ENCODE measurements at regions not wholly inside any gene's neighbourhood (a gene's known extent, or its start where the extent isn't known, plus 50 kb on each side); places are given as distances from the start of the nearest gene placed in this dataset.

DNA sequence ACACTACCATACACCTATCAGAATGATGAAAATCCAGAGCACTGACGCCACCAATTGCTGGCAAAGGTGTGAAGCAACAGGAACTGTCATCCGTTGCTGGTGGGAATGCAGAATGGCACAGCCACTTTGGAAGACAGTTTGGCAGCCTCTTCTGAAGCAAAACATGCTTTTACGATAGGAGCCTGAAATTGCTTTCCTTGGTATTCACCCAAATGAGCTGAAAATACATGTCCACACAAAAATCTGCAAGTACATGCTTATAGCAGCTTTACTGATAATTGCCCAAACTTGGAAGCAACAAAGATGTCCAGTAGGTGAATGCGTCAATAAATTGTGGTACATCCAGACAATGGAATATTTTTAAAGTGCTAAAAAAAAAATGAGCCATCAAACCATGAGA, 322.8 kb upstream of the FAT1 start:
- Histone ChIP-seq H3K9me3 (ENCODE audit: control insufficient read depth, low read depth, low read length) (no peaks in the 10 kb centered on the region), H2AFZ (ENCODE audit: control insufficient read depth, low read length) (peak overlapping the region; percentile 13), H3K27ac (ENCODE audit: control insufficient read depth, insufficient read depth, low read length) (no peak overlapping the region), H4K20me1 (ENCODE audit: control insufficient read depth, extremely low read depth, insufficient read depth, low read length) (no peaks in the 10 kb centered on the region), H3K27me3 (ENCODE audit: control insufficient read depth, extremely low read depth, insufficient read depth, low read length) (no peaks in the 10 kb centered on the region), H3K4me1 (ENCODE audit: control insufficient read depth, extremely low read depth, insufficient read depth, low read length) (no peaks in the 10 kb centered on the region), H3K4me2 (ENCODE audit: control insufficient read depth, extremely low read depth, insufficient read depth, low read depth, low read length) (no peak overlapping the region), H3K4me3 (ENCODE audit: control insufficient read depth in 2 of 3, extremely low read depth in 1 of 3, insufficient read depth in 2 of 3, low read depth in 1 of 3, low read length in 3 of 3) (no peak overlapping the region), H3K36me3 (ENCODE audit: control insufficient read depth in 2 of 2, extremely low read depth in 1 of 2, insufficient read depth in 2 of 2, low read length in 2 of 2) (no peaks in the 10 kb centered on the region), H3K9ac (ENCODE audit: control insufficient read depth, extremely low read depth, insufficient read depth, low read length) (no peak overlapping the region), H3K9me1 (ENCODE audit: control insufficient read depth, extremely low read depth, insufficient read depth, low read length) (no peaks in the 10 kb centered on the region), H3K79me2 (ENCODE audit: control insufficient read depth, insufficient read depth, low read length) (no peaks in the 10 kb centered on the region)
- dilution Hi-C loops (cut with MboI; ENCODE audit: extremely low pct_ligation_motif_present, low sequenced_read_pairs), result no loop called here
- FAIRE-seq (no peak), DNase-seq (ENCODE audit: low read depth, low spot score) (no peak)
- no peak for TF ChIP-seq EZH2 (IDR thresholded peaks at IDR 0.05; ENCODE audit: low read length)
- TF ChIP-seq, protein P1, sequence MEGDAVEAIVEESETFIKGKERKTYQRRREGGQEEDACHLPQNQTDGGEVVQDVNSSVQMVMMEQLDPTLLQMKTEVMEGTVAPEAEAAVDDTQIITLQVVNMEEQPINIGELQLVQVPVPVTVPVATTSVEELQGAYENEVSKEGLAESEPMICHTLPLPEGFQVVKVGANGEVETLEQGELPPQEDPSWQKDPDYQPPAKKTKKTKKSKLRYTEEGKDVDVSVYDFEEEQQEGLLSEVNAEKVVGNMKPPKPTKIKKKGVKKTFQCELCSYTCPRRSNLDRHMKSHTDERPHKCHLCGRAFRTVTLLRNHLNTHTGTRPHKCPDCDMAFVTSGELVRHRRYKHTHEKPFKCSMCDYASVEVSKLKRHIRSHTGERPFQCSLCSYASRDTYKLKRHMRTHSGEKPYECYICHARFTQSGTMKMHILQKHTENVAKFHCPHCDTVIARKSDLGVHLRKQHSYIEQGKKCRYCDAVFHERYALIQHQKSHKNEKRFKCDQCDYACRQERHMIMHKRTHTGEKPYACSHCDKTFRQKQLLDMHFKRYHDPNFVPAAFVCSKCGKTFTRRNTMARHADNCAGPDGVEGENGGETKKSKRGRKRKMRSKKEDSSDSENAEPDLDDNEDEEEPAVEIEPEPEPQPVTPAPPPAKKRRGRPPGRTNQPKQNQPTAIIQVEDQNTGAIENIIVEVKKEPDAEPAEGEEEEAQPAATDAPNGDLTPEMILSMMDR (optimal IDR thresholded peaks at IDR 0.05 in 1 of 3, IDR thresholded peaks at IDR 0.05 in 1 of 3, conservative IDR thresholded peaks at IDR 0.05 in 1 of 3; ENCODE audit: extremely low read depth in 1 of 3, insufficient read depth in 2 of 3, low read length in 3 of 3), result peak in 1 of 3 experiments; percentile 45

DNA sequence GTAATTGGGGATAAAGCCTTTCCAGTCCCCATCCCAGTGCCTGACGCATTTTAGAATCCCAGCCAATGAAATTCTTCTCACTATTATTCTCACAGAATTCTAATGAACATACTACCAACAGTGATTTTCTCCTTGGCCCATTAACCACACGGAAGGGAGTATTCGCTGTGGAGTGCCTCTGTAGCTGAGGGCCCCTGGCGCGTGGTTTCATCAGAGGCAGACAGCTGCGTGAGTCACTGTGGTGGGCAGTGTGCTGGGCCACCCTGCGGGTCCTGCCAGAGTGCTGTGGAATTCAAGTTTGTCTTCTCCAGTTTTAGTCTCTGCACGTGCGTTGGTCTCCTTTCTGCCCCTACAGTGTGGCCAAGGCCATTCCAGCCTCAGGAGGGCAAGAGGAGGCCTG, 335.4 kb upstream of the FAT1 start:
- TF ChIP-seq, protein P1 (optimal IDR thresholded peaks at IDR 0.05 in 1 of 3, IDR thresholded peaks at IDR 0.05 in 1 of 3, conservative IDR thresholded peaks at IDR 0.05 in 1 of 3; ENCODE audit: extremely low read depth in 1 of 3, insufficient read depth in 2 of 3, low read length in 3 of 3), result no peak
- no peak for TF ChIP-seq EZH2 (IDR thresholded peaks at IDR 0.05; ENCODE audit: low read length)
- dilution Hi-C loops (cut with MboI; ENCODE audit: extremely low pct_ligation_motif_present, low sequenced_read_pairs), result no loop called here
- H3K79me2 ChIP-seq (ENCODE audit: control insufficient read depth, insufficient read depth, low read length), result no peaks in the 10 kb centered on the region
- FAIRE-seq (no peak), DNase-seq (ENCODE audit: low read depth, low spot score) (no peak)
- no peaks in the 10 kb centered on the region for H4K20me1 ChIP-seq (ENCODE audit: control insufficient read depth, extremely low read depth, insufficient read depth, low read length)
- no peak overlapping the region for H3K27ac ChIP-seq (ENCODE audit: control insufficient read depth, insufficient read depth, low read length)
- no peaks in the 10 kb centered on the region for H3K36me3 ChIP-seq (ENCODE audit: control insufficient read depth in 2 of 2, extremely low read depth in 1 of 2, insufficient read depth in 2 of 2, low read length in 2 of 2)
- H3K4me2 ChIP-seq (ENCODE audit: control insufficient read depth, extremely low read depth, insufficient read depth, low read depth, low read length), result no peak overlapping the region
- no peak overlapping the region for H2AFZ ChIP-seq (ENCODE audit: control insufficient read depth, low read length)
- H3K9me1 ChIP-seq (ENCODE audit: control insufficient read depth, extremely low read depth, insufficient read depth, low read length), result no peaks in the 10 kb centered on the region
- no peak overlapping the region for H3K9ac ChIP-seq (ENCODE audit: control insufficient read depth, extremely low read depth, insufficient read depth, low read length)
- H3K4me3 ChIP-seq (ENCODE audit: control insufficient read depth in 2 of 3, extremely low read depth in 1 of 3, insufficient read depth in 2 of 3, low read depth in 1 of 3, low read length in 3 of 3), result no peak overlapping the region
- no peaks in the 10 kb centered on the region for H3K9me3 ChIP-seq (ENCODE audit: control insufficient read depth, low read depth, low read length)
- H3K27me3 ChIP-seq (ENCODE audit: control insufficient read depth, extremely low read depth, insufficient read depth, low read length), result no peaks in the 10 kb centered on the region
- H3K4me1 ChIP-seq (ENCODE audit: control insufficient read depth, extremely low read depth, insufficient read depth, low read length), result no peaks in the 10 kb centered on the region
